ENCODE measurements at regions not wholly inside any gene's neighbourhood (a gene's known extent, or its start where the extent isn't known, plus 50 kb on each side); places are given as distances from the start of the nearest gene placed in this dataset.

GRCh38 chr12:14253496-14253895, 112.0 kb upstream of the ATF7IP start:
- TF ChIP-seq CTCF (optimal IDR thresholded peaks at IDR 0.05 in 1 of 3, IDR thresholded peaks at IDR 0.05 in 1 of 3, conservative IDR thresholded peaks at IDR 0.05 in 1 of 3; ENCODE audit: extremely low read depth in 1 of 3, insufficient read depth in 2 of 3, low read length in 3 of 3) (no peak), EZH2 (IDR thresholded peaks at IDR 0.05; ENCODE audit: low read length) (no peak)
